T47D (cell line): ENCODE measurements at regions not wholly inside any gene's neighbourhood (a gene's known extent, or its start where the extent isn't known, plus 50 kb on each side); places are given as distances from the start of the nearest gene placed in this dataset.

ENCODE experiments used
- DNase-seq, 2 experiments: peaks; one replicate each; pipeline versions ENCODE4 v3.0.0 to v3.0.0-alpha.2; 2011 to 2012; ENCODE audit warnings: low read depth in 1 of 2, low spot score in 1 of 2
- JUND ChIP-seq: IDR thresholded peaks from 2 replicates; pipeline ENCODE4 v1.6.1; 2012; ENCODE audit warnings: low read depth
- in situ Hi-C: cut with HindIII; loops from 2 replicates; pipeline ENCODE4 v1.10.0; 2016; ENCODE audit warnings: low sequenced_read_pairs, low pct_unique_long_range_greater_than_20kb

DNA sequence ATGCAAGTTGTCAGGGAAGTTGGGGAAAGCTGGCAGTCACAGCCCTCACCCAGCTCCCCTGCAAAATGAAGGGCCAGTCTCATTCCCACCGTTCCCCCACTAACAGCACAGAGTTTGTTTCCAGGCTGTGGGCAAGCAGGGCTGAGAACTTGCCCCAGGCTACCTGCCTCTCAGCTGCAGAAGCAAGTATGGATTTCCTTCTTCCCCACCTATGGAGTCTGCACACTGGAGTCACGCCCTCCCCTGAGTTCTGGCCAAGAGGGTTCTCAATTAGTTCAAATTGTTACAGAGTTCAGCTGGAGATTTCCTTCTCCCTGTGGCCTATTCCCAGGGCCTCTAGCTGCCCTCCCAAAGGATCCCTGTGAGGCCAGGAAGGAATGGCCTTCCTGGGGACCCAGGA, 90.1 kb upstream of the ATP11B start:
- in situ Hi-C loops, result no loop called here
- DNase-seq, result peak in 1 of 2 experiments; percentile 94

DNA sequence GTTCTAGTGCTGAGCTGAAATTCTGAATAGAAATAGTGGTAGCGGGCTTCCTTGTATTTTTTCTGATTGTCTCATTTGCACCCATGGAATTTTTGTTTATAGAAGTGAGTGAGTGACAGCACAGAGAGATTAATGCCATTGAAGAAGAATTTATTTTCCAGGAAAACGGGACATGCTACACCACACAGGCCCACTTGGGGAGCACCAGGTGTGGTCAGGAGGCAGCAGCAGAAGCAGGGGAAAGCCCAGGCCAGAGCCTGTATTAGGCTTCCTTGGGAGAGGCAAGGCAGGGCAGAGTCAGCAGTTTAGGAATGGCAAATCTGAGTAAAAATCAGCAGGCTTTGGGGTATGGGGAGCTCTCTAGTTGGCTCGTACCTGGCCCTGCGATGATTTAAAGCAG, 88.4 kb upstream of the ATP11B start:
- peak in 1 of 2 experiments; percentile 80 for DNase-seq
- in situ Hi-C loops, result no loop called here

More for the DNA sequence above, 90.1 kb upstream of the ATP11B start:
- TF ChIP-seq JUND, result no peak

DNA sequence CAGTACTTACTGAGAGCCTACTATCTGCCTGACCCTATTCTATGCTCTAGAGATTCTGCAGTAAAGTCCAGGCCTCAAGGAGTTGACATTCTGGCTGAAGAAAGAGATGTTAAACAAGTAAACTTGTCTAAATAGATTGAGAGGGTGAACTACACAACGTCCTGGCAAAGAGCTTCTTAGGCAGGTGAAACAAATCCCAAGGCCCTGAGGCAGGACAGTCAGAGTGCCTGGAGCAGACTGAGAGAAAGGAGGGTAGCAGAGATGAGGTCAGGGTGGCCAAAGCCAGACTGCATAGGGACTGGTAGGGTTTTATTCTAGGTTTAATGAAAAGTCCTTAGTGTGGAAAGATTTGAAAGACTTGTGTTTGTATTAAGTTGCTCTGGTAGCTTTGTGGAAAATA, 84.5 kb upstream of the ATP11B start:
- peak in 1 of 2 experiments; percentile 95 for DNase-seq
- TF ChIP-seq JUND, result no peak
- in situ Hi-C loops, result no loop called here

More for the DNA sequence above, 88.4 kb upstream of the ATP11B start:
- TF ChIP-seq JUND, result no peak

DNA sequence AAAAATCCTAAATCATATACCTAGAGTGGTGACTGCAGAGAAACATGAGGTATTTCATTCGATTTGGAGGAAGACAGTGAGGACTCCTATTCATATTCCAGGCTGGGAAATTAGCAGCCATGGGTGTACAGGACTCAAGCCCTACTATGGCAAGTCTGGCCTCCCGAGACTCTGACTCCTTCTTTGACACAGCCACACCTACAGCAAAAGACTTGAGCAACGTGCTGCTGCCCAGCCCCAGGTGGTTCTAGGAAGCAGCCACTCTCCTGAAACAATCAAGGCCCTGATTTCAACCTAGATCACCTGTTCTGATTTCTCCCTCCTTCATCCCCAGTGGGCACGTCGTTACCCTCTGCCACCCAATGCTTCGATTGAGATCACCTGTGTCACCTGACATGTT, 84.0 kb upstream of the ATP11B start:
- in situ Hi-C loops, result no loop called here
- DNase-seq, result peak in 1 of 2 experiments; percentile 82
- TF ChIP-seq JUND, result no peak

- in situ Hi-C loops, result no loop called here
- DNase-seq, result peak in 1 of 2 experiments; percentile 73
- TF ChIP-seq JUND, result no peak
These were observed 82.6 kb upstream of the ATP11B start for GRCh38 chr3:182710557-182711157.

DNA sequence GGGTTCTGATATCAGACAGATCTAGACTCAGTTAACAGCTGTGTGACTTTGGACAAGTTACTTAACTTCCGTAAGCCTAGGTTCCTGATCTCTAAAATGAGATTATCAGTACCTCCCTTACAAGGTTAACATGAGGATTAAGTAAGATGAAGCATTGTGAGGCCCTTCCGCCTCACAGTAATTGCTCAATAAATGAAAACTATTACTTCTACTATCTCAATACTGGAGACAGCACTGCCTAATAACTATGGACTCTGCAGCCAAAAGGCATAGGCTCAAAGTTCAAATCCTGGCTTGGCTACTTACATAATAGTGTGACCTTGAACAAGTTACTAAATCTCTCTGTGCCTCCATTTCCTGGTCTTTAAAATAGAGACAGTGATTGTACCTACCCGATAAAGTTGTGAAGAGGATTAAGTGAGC, 82.0 kb upstream of the ATP11B start:
- in situ Hi-C loops, result no loop called here

GRCh38 chr3:182711853-182712252, 81.5 kb upstream of the ATP11B start:
- in situ Hi-C loops, result no loop called here
- TF ChIP-seq JUND, result no peak
- no peak for DNase-seq

More for the DNA sequence above, 82.0 kb upstream of the ATP11B start:
- TF ChIP-seq JUND, result no peak
- DNase-seq, result no peak

DNA sequence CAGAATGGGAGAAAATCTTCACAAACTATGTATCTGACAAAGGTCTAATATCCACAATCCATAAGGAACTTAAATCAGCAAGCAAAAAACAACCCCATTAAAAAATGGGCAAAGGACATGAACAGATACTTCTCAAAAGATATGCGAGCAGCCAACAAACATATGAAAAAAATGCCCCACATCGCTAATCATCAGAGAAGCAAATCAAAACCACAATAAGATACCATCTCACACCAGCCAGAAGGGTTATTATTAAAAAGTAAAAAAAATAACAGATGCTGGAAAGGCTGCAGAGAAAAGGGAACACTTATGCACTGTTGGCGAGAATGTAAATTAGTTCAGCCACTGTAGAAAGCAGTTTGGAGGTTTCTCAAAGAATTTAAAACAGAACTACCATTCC, 80.2 kb upstream of the ATP11B start:
- in situ Hi-C loops, result no loop called here
- no peak for TF ChIP-seq JUND
- no peak for DNase-seq

DNA sequence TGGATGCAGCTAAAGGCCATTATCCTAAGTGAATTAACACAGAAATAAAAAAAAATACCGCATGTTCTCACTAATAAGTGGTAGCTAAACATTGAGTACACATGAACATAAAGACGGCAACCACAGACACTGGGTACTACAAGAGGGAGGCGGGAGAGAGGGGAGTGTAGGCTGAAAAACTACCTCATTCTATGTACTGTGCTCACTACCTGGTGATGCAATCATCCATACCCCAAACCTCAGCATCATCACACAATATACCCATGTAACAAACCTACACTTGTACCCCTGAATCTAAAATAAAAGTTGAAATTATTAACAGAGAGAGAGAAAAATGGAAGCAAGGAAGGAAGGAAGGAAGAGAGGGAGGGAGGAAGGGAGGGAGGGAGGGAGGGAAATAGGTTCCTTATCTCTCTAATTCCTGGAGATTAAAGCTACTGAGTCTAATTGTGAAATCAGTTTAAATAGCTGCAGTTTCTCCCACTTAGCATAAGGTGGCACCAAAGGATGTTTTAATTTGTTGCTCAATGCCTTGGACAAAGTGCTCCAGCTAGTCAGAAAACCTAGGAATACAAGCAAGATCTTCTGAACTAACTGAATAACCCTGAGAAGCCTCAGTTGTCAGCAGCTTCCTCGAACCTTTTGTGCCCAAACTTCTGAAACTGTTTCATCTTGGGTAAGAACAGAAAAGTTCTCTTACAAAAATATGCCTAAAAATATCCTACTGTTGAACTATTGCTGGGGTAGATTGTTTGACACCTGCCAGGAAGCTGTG, 79.4 kb upstream of the ATP11B start:
- in situ Hi-C loops, result no loop called here
- no peak for TF ChIP-seq JUND
- peak; percentile 43 to 90 for DNase-seq

- DNase-seq, result no peak
- in situ Hi-C loops, result no loop called here
- TF ChIP-seq JUND, result no peak
These were observed 78.3 kb upstream of the ATP11B start for GRCh38 chr3:182715006-182715405.

DNA sequence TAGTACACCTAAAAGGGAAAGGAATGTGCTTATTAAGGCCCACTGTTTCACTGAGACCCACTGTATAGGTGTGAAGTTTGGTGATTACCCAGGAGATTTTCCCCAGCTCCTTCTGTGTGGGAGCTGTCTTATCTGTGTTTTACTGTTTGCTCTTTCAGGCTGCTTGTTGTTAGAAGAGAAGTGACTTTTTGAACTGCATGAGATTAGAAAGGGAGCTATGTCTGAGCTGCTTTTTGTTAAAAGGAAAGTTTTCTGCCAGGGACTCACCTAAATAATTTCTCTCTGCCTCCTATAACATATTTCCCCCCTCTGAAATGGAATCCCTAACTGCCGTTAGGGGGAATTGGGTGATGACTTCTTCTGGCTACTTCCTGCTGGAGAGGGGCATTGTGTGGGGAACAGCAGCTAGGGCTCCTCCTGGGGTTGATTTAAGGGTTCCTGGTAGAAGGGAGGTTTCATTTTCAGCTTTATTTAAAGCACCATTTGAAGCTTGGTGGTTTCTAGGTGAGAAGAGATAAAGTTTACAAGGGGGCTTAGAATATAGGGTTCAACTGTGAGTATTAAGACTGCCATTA, 77.1 kb upstream of the ATP11B start:
- in situ Hi-C loops, result no loop called here
- no peak for TF ChIP-seq JUND
- no peak for DNase-seq

DNA sequence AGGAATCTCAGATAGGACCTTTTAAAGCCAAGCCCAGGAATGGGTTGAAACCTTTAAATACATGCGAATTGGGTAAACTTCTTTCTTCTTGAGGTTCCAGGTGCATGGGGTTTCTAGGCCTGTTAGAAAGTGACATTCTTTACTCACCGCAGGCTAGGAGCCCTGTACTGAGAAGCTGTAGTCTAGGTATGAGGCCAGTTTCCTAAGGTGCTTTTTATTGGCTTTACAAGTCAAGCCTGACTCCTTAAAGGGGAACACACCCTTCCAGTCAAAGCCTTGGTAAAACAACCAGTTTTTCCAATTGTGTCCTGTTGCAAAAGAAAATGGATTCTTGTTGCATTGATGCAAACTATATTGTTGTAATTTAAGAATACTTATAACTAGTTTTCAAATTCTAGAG, 76.1 kb upstream of the ATP11B start:
- peak in 1 of 2 experiments; percentile 88 for DNase-seq
- TF ChIP-seq JUND, result no peak
- in situ Hi-C loops, result no loop called here

DNA sequence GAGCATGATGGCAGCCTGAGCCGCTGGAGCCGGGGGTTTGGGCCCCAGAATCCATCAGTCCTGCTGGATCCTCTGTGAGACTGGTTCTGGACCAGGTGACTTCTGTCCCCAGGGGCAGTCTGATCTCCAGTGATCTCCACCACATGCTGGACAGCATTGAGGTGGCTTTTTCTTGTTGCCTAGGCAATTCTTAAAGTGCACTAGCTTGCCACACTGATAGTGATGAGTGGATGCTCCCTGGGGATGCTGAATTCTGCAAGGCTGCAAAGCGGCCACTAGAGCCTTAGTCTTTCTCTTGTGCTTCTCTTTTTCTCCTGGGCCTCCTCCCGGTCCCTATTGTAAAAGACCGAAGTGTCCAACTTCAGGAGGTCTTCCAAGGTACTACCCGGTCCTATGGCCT, 70.4 kb upstream of the ATP11B start:
- no peak for DNase-seq
- TF ChIP-seq JUND, result no peak
- in situ Hi-C loops, result no loop called here
